Spleen (tissue), 11 donors: ENCODE measurements at regions not wholly inside any gene's neighbourhood (a gene's known extent, or its start where the extent isn't known, plus 50 kb on each side); places are given as distances from the start of the nearest gene placed in this dataset.

ENCODE experiments used
- DNase-seq: peaks from one replicate; pipeline ENCODE4 v3.0.0-alpha.2; 2020
- H3K27ac ChIP-seq, 8 donors: fragments of 200-600 bp; sonication (generic) in 7 of 8; 1 replicate in 4 of 8; 2 replicates in 4 of 8; pipeline versions ENCODE4 v1.5.0 to v1.8.0; 2016 to 2021; ENCODE audit warnings: inconsistent platforms in 4 of 8, mild to moderate bottlenecking in 4 of 8, moderate library complexity in 1 of 8
- H3K27me3 ChIP-seq, 7 donors: fragments of 200-600 bp; sonication (generic) in 6 of 7; replicated peaks in 1 of 7; 1 replicate in 4 of 7; 2 replicates in 3 of 7; pipeline versions ENCODE4 v1.5.0 to v1.8.0; 2016 to 2021; ENCODE audit warnings: inconsistent platforms in 3 of 7, mild to moderate bottlenecking in 1 of 7
- H3K36me3 ChIP-seq, 6 donors: fragments of 200-600 bp; sonication (generic) in 5 of 6; 1 replicate in 4 of 6; 2 replicates in 2 of 6; pipeline versions ENCODE4 v1.5.0 to v1.8.0; 2016 to 2021; ENCODE audit warnings: inconsistent platforms in 2 of 6
- H3K4me1 ChIP-seq, 6 donors: fragments of 200-600 bp; sonication (generic) in 5 of 6; 1 replicate in 3 of 6; 2 replicates in 3 of 6; pipeline versions ENCODE4 v1.5.0 to v1.8.0; 2016 to 2021; ENCODE audit warnings: inconsistent platforms in 3 of 6
- H3K4me3 ChIP-seq, 8 donors: fragments of 200-600 bp; sonication (generic) in 7 of 8; 1 replicate in 4 of 8; 2 replicates in 4 of 8; pipeline versions ENCODE4 v1.5.0 to v1.8.0; 2016 to 2021; ENCODE audit warnings: inconsistent platforms in 4 of 8, mild to moderate bottlenecking in 4 of 8, moderate library complexity in 2 of 8
- H3K9me3 ChIP-seq, 8 donors: fragments of 200-600 bp; sonication (generic) in 7 of 8; 1 replicate in 4 of 8; 2 replicates in 4 of 8; pipeline versions ENCODE4 v1.5.0 to v1.8.0; 2016 to 2021; ENCODE audit warnings: inconsistent platforms in 4 of 8
- CTCF ChIP-seq, 11 experiments: fragments of 200-600 bp in 7 of 11; fragments of 450-650 bp in 4 of 11; sonication (generic) in 4 of 11; IDR thresholded peaks in 8 of 11; conservative IDR thresholded peaks in 3 of 11; 1 replicate in 7 of 11; 2 replicates in 4 of 11; pipeline versions ENCODE4 v1.4.0 to v1.8.0; 2016 to 2021; ENCODE audit warnings: antibody characterized with exemption in 11 of 11, inconsistent platforms in 4 of 11, mild to moderate bottlenecking in 1 of 11
- POLR2A ChIP-seq, 3 donors: fragments of 450-650 bp; IDR thresholded peaks; one replicate each; pipeline ENCODE4 v1.5.1; 2017; ENCODE audit warnings: antibody characterized with exemption in 3 of 3, mild to moderate bottlenecking in 1 of 3
- POLR2AphosphoS5 ChIP-seq, 3 donors: sonication (generic); formaldehyde crosslinking; IDR thresholded peaks; one replicate each; pipeline ENCODE4 v1.5.1; 2017; ENCODE audit warnings: antibody characterized with exemption in 3 of 3
- WGBS, 5 donors: extraction: QIAGEN DNeasy Blood & Tissue Kit in 3 of 5; methylation state at CpG; one replicate each; pipeline versions ENCODE4 v1.1.5 to v1.1.7; 2013 to 2018; 5-methylcytosine and 5-hydroxymethylcytosine counted together
- intact Hi-C: fragments of 100-400 bp; cut with DNase I; formaldehyde crosslinking; loops from one replicate; pipeline ENCODE4 v1.15.0; 2023; ENCODE audit warnings: low total_unique reads
- donor health status: healthy with polysubstance abuse.
- donor health status: DM: no; HTN: no; CAD: no; lungs with moderate emphysema.
- donor health status: DM: no; HTN: no; CAD: no.
- donor health status: Bipolar disorder and iron deficiency.
- donor health status: healthy.
- donor health status: DM: no; HTN: no; CAD: no.
- donor health status: DM: yes; HTN: yes; CAD: no.

DNA sequence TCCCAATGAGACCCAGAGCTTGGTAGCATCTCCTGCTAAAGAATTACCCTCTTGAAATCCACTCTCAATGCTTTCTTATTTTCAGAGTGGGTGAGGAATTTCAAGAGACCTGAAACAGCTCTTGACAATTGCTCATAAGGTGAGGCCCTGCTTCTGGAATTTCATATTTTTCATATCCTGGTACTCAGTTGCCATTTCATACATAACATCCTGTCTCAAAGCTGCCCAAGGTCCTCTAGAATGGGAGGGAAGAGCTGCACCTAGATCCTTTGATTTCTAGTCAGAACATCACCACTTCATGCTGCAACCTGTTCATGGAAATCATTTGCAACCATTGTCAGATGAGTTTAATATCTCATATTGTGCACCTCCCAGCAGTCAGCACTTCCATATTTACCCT lies 404.8 kb upstream of the GALNT5 start:
- Histone ChIP-seq H3K9me3 (no peaks in the 10 kb centered on the region), H3K36me3 (no peaks in the 10 kb centered on the region), H3K27ac (no peak overlapping the region), H3K4me1 (no peaks in the 10 kb centered on the region), H3K4me3 (no peak overlapping the region), H3K27me3 (no peaks in the 10 kb centered on the region)
- no peak for TF ChIP-seq POLR2AphosphoS5 (IDR thresholded peaks at IDR 0.05)
- TF ChIP-seq POLR2A (IDR thresholded peaks at IDR 0.05), result no peak
- no peak for TF ChIP-seq CTCF (IDR thresholded peaks at IDR 0.05 in 8 of 11, conservative IDR thresholded peaks at IDR 0.05 in 3 of 11)
- no peak for DNase-seq
- intact Hi-C loops, result no loop called here

DNA sequence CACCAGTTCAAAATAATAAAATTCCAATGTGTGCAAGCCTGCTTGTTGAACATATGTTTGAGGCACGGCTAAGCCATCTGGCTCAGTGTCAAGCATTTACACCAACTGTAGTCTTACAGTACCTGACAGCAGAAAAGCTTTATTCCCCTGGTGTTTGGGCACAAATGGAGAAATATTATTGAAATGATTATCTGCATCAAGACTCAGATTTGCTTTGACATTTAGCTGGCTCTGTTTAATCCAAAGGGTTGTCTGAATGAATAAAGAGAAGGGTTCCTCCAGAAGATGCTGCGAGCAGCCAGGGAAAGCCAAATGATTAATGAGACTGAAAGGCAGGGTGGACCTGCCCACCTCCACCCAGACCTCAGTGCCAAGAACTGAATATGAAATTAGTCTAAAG lies 393.2 kb upstream of the GALNT5 start:
- intact Hi-C loops, result no loop called here
- no peak for DNase-seq
- H3K27me3 ChIP-seq, result peaks cover 0 to 3% (median 0%) of the 10 kb centered on the region in 7 donors
- no peaks in the 10 kb centered on the region for H3K36me3 ChIP-seq
- TF ChIP-seq POLR2AphosphoS5 (IDR thresholded peaks at IDR 0.05) (no peak), POLR2A (IDR thresholded peaks at IDR 0.05) (no peak), CTCF (IDR thresholded peaks at IDR 0.05 in 8 of 11, conservative IDR thresholded peaks at IDR 0.05 in 3 of 11) (no peak)
- no peaks in the 10 kb centered on the region for H3K9me3 ChIP-seq
- 61 to 79% (median 72%) methylated on average over 2 of the region's 2 CpGs for WGBS, 5 donors
- no peak overlapping the region for H3K27ac ChIP-seq
- H3K4me3 ChIP-seq, result no peak overlapping the region
- H3K4me1 ChIP-seq, result no peaks in the 10 kb centered on the region

DNA sequence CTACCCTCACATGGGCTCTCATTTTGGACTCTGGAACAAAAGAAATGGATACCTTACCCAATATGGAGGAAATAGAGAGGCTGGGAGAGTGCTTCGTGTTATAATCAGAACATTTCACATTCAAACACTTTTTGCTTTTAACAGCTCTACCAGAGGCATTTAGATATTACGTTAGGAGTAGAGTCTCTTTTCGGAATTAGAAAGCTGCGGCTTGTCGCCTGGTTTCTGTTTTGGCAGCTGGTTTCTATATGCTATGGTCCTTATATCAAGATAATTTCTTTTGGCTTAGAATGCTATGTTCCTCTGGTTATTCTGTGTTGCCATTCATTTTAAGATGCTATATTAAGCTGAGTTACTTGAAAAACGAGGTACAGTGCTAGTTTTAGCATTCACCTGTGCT lies 392.8 kb upstream of the GALNT5 start:
- peaks cover 0 to 3% (median 0%) of the 10 kb centered on the region in 7 donors for H3K27me3 ChIP-seq
- TF ChIP-seq CTCF (IDR thresholded peaks at IDR 0.05 in 8 of 11, conservative IDR thresholded peaks at IDR 0.05 in 3 of 11), result no peak
- no peak for TF ChIP-seq POLR2AphosphoS5 (IDR thresholded peaks at IDR 0.05)
- no peak for TF ChIP-seq POLR2A (IDR thresholded peaks at IDR 0.05)
- no peak for DNase-seq
- H3K36me3 ChIP-seq, result no peaks in the 10 kb centered on the region
- no peak overlapping the region for H3K27ac ChIP-seq
- intact Hi-C loops, result no loop called here
- H3K9me3 ChIP-seq, result no peaks in the 10 kb centered on the region
- H3K4me1 ChIP-seq, result no peaks in the 10 kb centered on the region
- no peak overlapping the region for H3K4me3 ChIP-seq
- WGBS, 5 donors, result 75 to 82% (median 78%) methylated on average over 6 of the region's 6 CpGs

DNA sequence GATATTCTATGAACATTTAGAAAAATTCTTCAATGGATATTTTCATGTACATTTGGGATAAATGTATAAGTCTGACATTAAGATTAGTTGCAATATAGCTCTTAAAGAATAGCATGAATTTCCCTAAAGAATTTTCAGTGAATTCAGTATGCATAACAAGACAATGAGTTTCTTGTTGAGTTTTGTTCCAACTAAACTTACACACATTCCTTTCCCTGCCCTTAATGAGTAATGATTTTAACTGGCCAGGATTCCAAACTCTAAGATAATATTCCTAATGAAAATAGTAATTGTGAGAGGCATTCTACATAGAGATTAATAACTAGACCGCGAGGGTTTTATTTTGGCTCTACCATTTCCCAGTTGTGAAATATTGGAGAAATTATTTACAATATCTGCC lies 390.3 kb upstream of the GALNT5 start:
- Histone ChIP-seq H3K9me3 (no peaks in the 10 kb centered on the region), H3K36me3 (no peaks in the 10 kb centered on the region), H3K27me3 (peaks cover 0 to 3% (median 0%) of the 10 kb centered on the region in 7 donors), H3K4me1 (no peaks in the 10 kb centered on the region), H3K4me3 (no peak overlapping the region), H3K27ac (no peak overlapping the region)
- no peak for DNase-seq
- TF ChIP-seq CTCF (IDR thresholded peaks at IDR 0.05 in 8 of 11, conservative IDR thresholded peaks at IDR 0.05 in 3 of 11), result no peak
- TF ChIP-seq POLR2AphosphoS5 (IDR thresholded peaks at IDR 0.05), result no peak
- TF ChIP-seq POLR2A (IDR thresholded peaks at IDR 0.05), result no peak
- intact Hi-C loops, result no loop called here
- 90 to 100% (median 95%) methylated on average over 2 of the region's 2 CpGs for WGBS, 5 donors
